ENCODE measurements at regions not wholly inside any gene's neighbourhood (a gene's known extent, or its start where the extent isn't known, plus 50 kb on each side); places are given as distances from the start of the nearest gene placed in this dataset.
"Not testable (repeated sequence)": the region's sequence is repeated elsewhere in the genome, so short reads cannot be mapped to it uniquely, and the experiment has no call there.

- DNase-seq: no peak
These were observed 157.9 kb downstream of the RAP2B start for GRCh38 chr3:153319705-153320554.

- DNase-seq: no peak
These were observed 158.6 kb downstream of the RAP2B start for GRCh38 chr3:153320585-153321128.

- DNase-seq: no peak
These were observed 166.7 kb downstream of the RAP2B start for GRCh38 chr3:153328690-153329089.

- no peak for DNase-seq
These were observed 168.9 kb downstream of the RAP2B start for GRCh38 chr3:153330901-153331300.

- DNase-seq: no peak
These were observed 169.7 kb downstream of the RAP2B start for GRCh38 chr3:153331676-153332075.

GRCh38 chr3:153334558-153334957, 172.5 kb downstream of the RAP2B start:
- DNase-seq: no peak

GRCh38 chr3:153337369-153337768, 175.3 kb downstream of the RAP2B start:
- DNase-seq: no peak

GRCh38 chr3:153338487-153338886, 176.5 kb downstream of the RAP2B start:
- no peak for DNase-seq

GRCh38 chr3:153339065-153339464, 177.0 kb downstream of the RAP2B start:
- DNase-seq: no peak

- no peak for DNase-seq
These were observed 182.2 kb downstream of the RAP2B start for GRCh38 chr3:153343988-153344782.

GRCh38 chr3:153348457-153349107, 186.6 kb downstream of the RAP2B start:
- no peak for DNase-seq

GRCh38 chr3:153349108-153349499, 187.1 kb downstream of the RAP2B start:
- no peak for DNase-seq

GRCh38 chr3:153350420-153350819, 188.4 kb downstream of the RAP2B start:
- DNase-seq: no peak

- no peak for DNase-seq
These were observed 192.6 kb downstream of the RAP2B start for GRCh38 chr3:153354641-153355040.

GRCh38 chr3:153355559-153355958, 193.5 kb downstream of the RAP2B start:
- DNase-seq: no peak

- DNase-seq: no peak
These were observed 194.9 kb downstream of the RAP2B start for GRCh38 chr3:153356908-153357307.

- no peak for DNase-seq
These were observed 195.4 kb downstream of the RAP2B start for GRCh38 chr3:153357436-153357835.

- no peak for DNase-seq
These were observed 207.7 kb downstream of the RAP2B start for GRCh38 chr3:153369561-153370374.

GRCh38 chr3:153370680-153371079, 208.7 kb downstream of the RAP2B start:
- no peak for DNase-seq

GRCh38 chr3:153372326-153372725, 210.3 kb downstream of the RAP2B start:
- no peak for DNase-seq

- DNase-seq: no peak
These were observed 211.6 kb downstream of the RAP2B start for GRCh38 chr3:153373606-153374005.

GRCh38 chr3:153378366-153378765, 216.3 kb downstream of the RAP2B start:
- DNase-seq: not testable (repeated sequence)
